Activated naive CD4-positive, alpha-beta T cell treated with anti-CD3 and anti-CD28 coated beads for 36 hours (primary cell): ENCODE measurements at regions not wholly inside any gene's neighbourhood (a gene's known extent, or its start where the extent isn't known, plus 50 kb on each side); places are given as distances from the start of the nearest gene placed in this dataset.

Source experiments
- CTCF ChIA-PET: fragments of 350-600 bp; sonication (Branson Sonifier 250); formaldehyde crosslinking; loops from one replicate; lab custom pipeline; 2021; ENCODE audit warnings: antibody characterized with exemption; lab: Charles Lee
- DNase-seq: peaks from one replicate; pipeline ENCODE4 v3.0.0-alpha.2; 2020
- H3K27ac Mint-ChIP-seq: one replicate; pipeline ENCODE4 v1.8.0; 2021; ENCODE audit warnings: mild to moderate bottlenecking, mixed read lengths
- H3K27me3 Mint-ChIP-seq: one replicate; pipeline ENCODE4 v1.8.0; 2021; ENCODE audit warnings: low read depth, mixed read lengths
- H3K36me3 Mint-ChIP-seq: one replicate; pipeline ENCODE4 v1.8.0; 2021; ENCODE audit warnings: low read depth, mixed read lengths
- H3K4me1 Mint-ChIP-seq: one replicate; pipeline ENCODE4 v1.8.0; 2021; ENCODE audit warnings: low read depth, mixed read lengths
- H3K4me3 Mint-ChIP-seq: one replicate; pipeline ENCODE4 v1.8.0; 2021; ENCODE audit warnings: mild to moderate bottlenecking, moderate library complexity, mixed read lengths
- H3K9me3 Mint-ChIP-seq: one replicate; pipeline ENCODE4 v1.8.0; 2021; ENCODE audit warnings: mixed read lengths
- intact Hi-C: fragments of 100-400 bp; cut with micrococcal nuclease; formaldehyde crosslinking; loops from one replicate; pipeline ENCODE4 v1.15.1; 2023

DNA sequence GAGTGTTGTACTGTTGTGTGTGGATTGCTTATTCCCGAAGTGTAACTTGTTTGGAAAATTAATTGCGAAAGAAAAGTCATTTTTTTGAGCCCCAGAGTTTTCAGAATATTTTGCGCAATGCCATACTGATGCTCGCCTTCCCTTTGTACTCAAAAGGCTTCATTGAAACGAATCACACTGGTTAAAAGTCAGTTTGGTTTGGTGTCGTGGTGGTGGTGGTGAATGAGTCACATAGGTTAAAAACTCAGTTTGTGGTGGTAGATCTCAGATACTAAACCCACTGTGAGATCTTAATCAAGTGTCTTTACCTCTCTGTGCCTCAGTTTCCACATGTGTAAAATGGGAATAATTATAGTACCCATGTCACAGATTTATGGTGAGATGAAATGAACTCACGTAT lies 61.1 kb upstream of the IL6 start:
- no peaks in the 10 kb centered on the region for H3K27me3 Mint-ChIP-seq
- peak; percentile 57 for DNase-seq
- no peak overlapping the region for H3K4me3 Mint-ChIP-seq
- no peak overlapping the region for H3K27ac Mint-ChIP-seq
- intact Hi-C loops, result loop anchor here (10.0 kb wide), 1 partner anchor 709 kb away; no protein-coding TSS in a partner anchor
- H3K9me3 Mint-ChIP-seq, result no peaks in the 10 kb centered on the region
- H3K36me3 Mint-ChIP-seq, result no peaks in the 10 kb centered on the region
- peaks cover 35% of the 10 kb centered on the region for H3K4me1 Mint-ChIP-seq
- CTCF ChIA-PET, result no interaction called here

DNA sequence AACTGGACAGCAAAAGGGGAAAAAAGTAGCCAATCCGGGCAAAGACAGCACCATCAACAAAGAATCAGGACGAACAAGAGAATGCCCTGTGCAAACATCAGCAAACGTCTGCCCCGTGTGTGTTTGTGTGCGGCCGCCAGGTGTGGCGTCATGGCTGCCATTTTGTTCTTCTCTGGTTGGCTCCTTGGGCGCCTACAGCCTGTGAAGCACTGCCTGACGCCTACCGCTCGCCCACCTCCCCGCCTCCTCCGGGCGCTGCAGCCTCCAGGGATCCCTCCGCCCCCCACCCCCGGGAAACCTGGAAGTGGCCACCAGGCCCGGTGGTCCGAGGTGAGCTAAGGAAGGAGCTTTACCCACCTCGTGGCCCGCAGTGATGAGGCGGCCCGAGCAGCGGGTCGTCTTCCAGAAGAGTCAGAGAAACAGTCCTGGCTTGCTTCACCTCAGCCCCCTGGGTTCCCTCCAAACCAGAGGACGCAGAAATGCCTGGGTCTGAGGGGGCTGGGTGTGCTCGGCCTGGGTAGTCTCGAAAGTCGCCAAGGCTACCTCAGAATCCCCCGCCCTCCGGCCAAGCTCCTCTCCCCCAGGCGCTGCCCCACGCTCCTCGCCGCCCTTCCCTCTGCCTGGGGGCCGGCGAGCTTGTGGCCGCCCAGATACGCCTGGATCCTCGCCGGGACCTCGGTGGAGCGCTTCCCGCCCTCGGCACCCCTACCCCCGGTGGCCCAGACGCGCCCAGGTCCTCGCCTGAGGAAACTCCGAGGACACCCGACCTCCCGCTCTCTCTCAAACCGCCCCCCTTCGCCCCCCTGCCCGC lies 61.8 kb upstream of the IL6 start:
- DNase-seq, result no peak
- intact Hi-C loops, result loop anchor here (5.0 to 10.0 kb wide), 2 partner anchors 710 to 1238 kb away; partner anchors contain the start of gene SP4
- Mint-ChIP-seq H3K9me3 (no peaks in the 10 kb centered on the region), H3K36me3 (no peaks in the 10 kb centered on the region), H3K27ac (no peak overlapping the region), H3K4me1 (peaks cover 39% of the 10 kb centered on the region), H3K4me3 (no peak overlapping the region), H3K27me3 (no peaks in the 10 kb centered on the region)
- CTCF ChIA-PET, result no interaction called here

GRCh38 chr7:22663721-22664120 lies 63.3 kb upstream of the IL6 start:
- Mint-ChIP-seq H3K27ac (peak overlapping the region; percentile 82), H3K4me3 (no peak overlapping the region), H3K4me1 (peaks cover 39% of the 10 kb centered on the region), H3K27me3 (no peaks in the 10 kb centered on the region), H3K36me3 (no peaks in the 10 kb centered on the region), H3K9me3 (no peaks in the 10 kb centered on the region)
- CTCF ChIA-PET, result interaction anchor here (1.0 to 3.6 kb wide), 3 partner anchors 12 to 104 kb away, joined by 4 to 22 read pairs (median 8); partner anchors contain the start of gene IL6
- intact Hi-C loops, result loop anchor here (2.0 to 10.0 kb wide), 4 partner anchors 63 to 1236 kb away; partner anchors contain the start of gene SP4
- DNase-seq, result no peak

- H3K27me3 Mint-ChIP-seq, result no peaks in the 10 kb centered on the region
- intact Hi-C loops, result loop anchor here (2.0 to 10.0 kb wide), 4 partner anchors 63 to 1236 kb away; partner anchors contain the start of gene SP4
- H3K27ac Mint-ChIP-seq, result peak overlapping the region; percentile 82
- CTCF ChIA-PET, result interaction anchor here (0.6 to 3.6 kb wide), 5 partner anchors 12 to 104 kb away, joined by 3 to 22 read pairs (median 5); partner anchors contain the start of gene IL6
- no peaks in the 10 kb centered on the region for H3K36me3 Mint-ChIP-seq
- H3K9me3 Mint-ChIP-seq, result no peaks in the 10 kb centered on the region
- peaks cover 39% of the 10 kb centered on the region for H3K4me1 Mint-ChIP-seq
- H3K4me3 Mint-ChIP-seq, result no peak overlapping the region
- DNase-seq, result peak; percentile 36
These were observed 63.7 kb upstream of the IL6 start for GRCh38 chr7:22663357-22663718.

- peak; percentile 33 for DNase-seq
- intact Hi-C loops, result loop anchor here (1.0 to 10.0 kb wide), 14 partner anchors 14 to 1235 kb away; partner anchors contain the start of gene SP4
- Mint-ChIP-seq H3K4me1 (peaks cover 40% of the 10 kb centered on the region), H3K9me3 (no peaks in the 10 kb centered on the region), H3K4me3 (peak overlapping the region; percentile 5), H3K27me3 (no peaks in the 10 kb centered on the region), H3K27ac (peak overlapping the region; percentile 82), H3K36me3 (no peaks in the 10 kb centered on the region)
- CTCF ChIA-PET, result interaction anchor here (0.5 to 3.6 kb wide), 8 partner anchors 10 to 103 kb away, joined by 3 to 22 read pairs (median 4); partner anchors contain the start of gene IL6
These were observed 64.2 kb upstream of the IL6 start for GRCh38 chr7:22662556-22663356.

GRCh38 chr7:22662036-22662435 lies 65.0 kb upstream of the IL6 start:
- no peaks in the 10 kb centered on the region for H3K27me3 Mint-ChIP-seq
- no peaks in the 10 kb centered on the region for H3K9me3 Mint-ChIP-seq
- CTCF ChIA-PET, result interaction anchor here (1.1 to 3.6 kb wide), 5 partner anchors 34 to 102 kb away, joined by 3 to 22 read pairs (median 5); partner anchors contain the start of gene IL6
- no peaks in the 10 kb centered on the region for H3K36me3 Mint-ChIP-seq
- DNase-seq, result peak; percentile 44
- H3K4me3 Mint-ChIP-seq, result peak overlapping the region; percentile 5
- intact Hi-C loops, result loop anchor here (1.0 to 10.0 kb wide), 14 partner anchors 14 to 1235 kb away; partner anchors contain the start of gene SP4
- H3K4me1 Mint-ChIP-seq, result peaks cover 39% of the 10 kb centered on the region
- H3K27ac Mint-ChIP-seq, result peak overlapping the region; percentile 82

DNA sequence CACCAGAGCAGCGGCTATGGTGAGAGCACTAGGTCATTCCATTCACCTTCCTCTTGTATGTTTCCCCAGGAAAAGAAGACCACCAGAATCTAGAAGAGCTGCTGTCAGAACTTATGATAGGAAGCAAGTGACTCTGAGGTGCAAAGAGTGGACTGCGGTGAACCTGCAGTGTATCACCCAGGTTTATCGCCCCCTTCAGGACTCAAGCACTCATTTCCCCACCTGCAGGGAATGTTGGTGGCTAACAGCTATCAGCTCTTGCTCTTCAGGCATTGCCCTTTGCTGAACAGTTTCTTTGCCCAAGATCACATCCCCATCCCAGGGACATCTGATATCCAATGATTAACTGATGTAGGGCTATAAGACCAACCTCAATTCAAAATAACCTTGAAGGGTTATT lies 66.3 kb upstream of the IL6 start:
- intact Hi-C loops, result loop anchor here (5.0 to 10.0 kb wide), 2 partner anchors 714 to 1233 kb away; partner anchors contain the start of gene SP4
- CTCF ChIA-PET, result interaction anchor here (0.6 to 3.6 kb wide), 6 partner anchors 12 to 83 kb away, joined by 3 to 22 read pairs (median 6); partner anchors contain the start of gene IL6
- Mint-ChIP-seq H3K4me3 (no peak overlapping the region), H3K9me3 (no peaks in the 10 kb centered on the region), H3K36me3 (no peaks in the 10 kb centered on the region), H3K27me3 (no peaks in the 10 kb centered on the region), H3K4me1 (peaks cover 36% of the 10 kb centered on the region), H3K27ac (no peak overlapping the region)
- DNase-seq, result peak; percentile 28

- Mint-ChIP-seq H3K27ac (no peak overlapping the region), H3K36me3 (no peaks in the 10 kb centered on the region), H3K4me3 (no peak overlapping the region), H3K9me3 (no peaks in the 10 kb centered on the region), H3K4me1 (peaks cover 34% of the 10 kb centered on the region), H3K27me3 (no peaks in the 10 kb centered on the region)
- intact Hi-C loops, result loop anchor here (5.0 to 10.0 kb wide), 2 partner anchors 715 to 1233 kb away; partner anchors contain the start of gene SP4
- CTCF ChIA-PET, result interaction anchor here (1.2 to 3.6 kb wide), 4 partner anchors 12 to 67 kb away, joined by 3 to 22 read pairs (median 6); partner anchors contain the start of gene IL6
- DNase-seq, result no peak
These were observed 66.7 kb upstream of the IL6 start for GRCh38 chr7:22660293-22660692.

GRCh38 chr7:22659741-22660140 lies 67.3 kb upstream of the IL6 start:
- intact Hi-C loops, result loop anchor here (5.0 to 10.0 kb wide), 3 partner anchors 398 to 1232 kb away; partner anchors contain the start of gene SP4
- CTCF ChIA-PET, result interaction anchor here (1.4 to 1.5 kb wide), 2 partner anchors 16 to 25 kb away, joined by 3 to 7 read pairs; no protein-coding TSS in a partner anchor

GRCh38 chr7:22658031-22658430 lies 69.0 kb upstream of the IL6 start:
- CTCF ChIA-PET, result interaction anchor here (1.0 to 1.8 kb wide), 2 partner anchors 67 to 69 kb away, joined by 3 to 4 read pairs; partner anchors contain the start of gene IL6
- intact Hi-C loops, result loop anchor here (5.0 kb wide), 1 partner anchor 399 kb away; no protein-coding TSS in a partner anchor
- no peaks in the 10 kb centered on the region for H3K9me3 Mint-ChIP-seq
- H3K27me3 Mint-ChIP-seq, result no peaks in the 10 kb centered on the region
- no peak overlapping the region for H3K27ac Mint-ChIP-seq
- DNase-seq, result no peak
- H3K4me3 Mint-ChIP-seq, result no peak overlapping the region
- peaks cover 23% of the 10 kb centered on the region for H3K4me1 Mint-ChIP-seq
- no peaks in the 10 kb centered on the region for H3K36me3 Mint-ChIP-seq

More at GRCh38 chr7:22659741-22660140, 67.3 kb upstream of the IL6 start:
- Mint-ChIP-seq H3K36me3 (no peaks in the 10 kb centered on the region), H3K27me3 (no peaks in the 10 kb centered on the region), H3K4me1 (peaks cover 34% of the 10 kb centered on the region), H3K27ac (no peak overlapping the region), H3K9me3 (no peaks in the 10 kb centered on the region), H3K4me3 (no peak overlapping the region)
- no peak for DNase-seq

GRCh38 chr7:22657479-22657878 lies 69.5 kb upstream of the IL6 start:
- intact Hi-C loops, result loop anchor here (1.0 to 5.0 kb wide), 3 partner anchors 69 to 400 kb away; no protein-coding TSS in a partner anchor
- no peaks in the 10 kb centered on the region for H3K27me3 Mint-ChIP-seq
- H3K4me1 Mint-ChIP-seq, result peaks cover 18% of the 10 kb centered on the region
- no peaks in the 10 kb centered on the region for H3K36me3 Mint-ChIP-seq
- CTCF ChIA-PET, result interaction anchor here (0.5 to 1.8 kb wide), 3 partner anchors 12 to 69 kb away, joined by 3 to 4 read pairs (median 3); partner anchors contain the start of gene IL6
- peak; percentile 34 for DNase-seq
- H3K27ac Mint-ChIP-seq, result no peak overlapping the region
- no peaks in the 10 kb centered on the region for H3K9me3 Mint-ChIP-seq
- H3K4me3 Mint-ChIP-seq, result no peak overlapping the region
